ENCODE measurements at regions not wholly inside any gene's neighbourhood (a gene's known extent, or its start where the extent isn't known, plus 50 kb on each side); places are given as distances from the start of the nearest gene placed in this dataset.

GRCh38 chr1:37233606-37234005 is 199.3 kb upstream of the GRIK3 start:
- no peak for DNase-seq
- TF ChIP-seq POLR2A (IDR thresholded peaks at IDR 0.05) (no peak), CTCF (IDR thresholded peaks at IDR 0.05) (no peak), EP300 (IDR thresholded peaks at IDR 0.05) (no peak)
- intact Hi-C loops (cut with DNase I) = no loop called here
- WGBS, 3 donors = 70 to 82% (median 76%) methylated on average over 2 of the region's 2 CpGs
- Histone ChIP-seq H3K27me3 (no peaks in the 10 kb centered on the region), H3K4me3 (no peak overlapping the region), H3K4me1 (ENCODE audit: insufficient read depth) (no peaks in the 10 kb centered on the region), H3K36me3 (no peaks in the 10 kb centered on the region), H3K27ac (no peak overlapping the region), H3K9me3 (no peaks in the 10 kb centered on the region)

- H3K9me3 ChIP-seq = no peaks in the 10 kb centered on the region
These were observed 200.7 kb upstream of the GRIK3 start for GRCh38 chr1:37234941-37235418.

GRCh38 chr1:37237948-37238347 is 203.6 kb upstream of the GRIK3 start:
- intact Hi-C loops (cut with DNase I) = no loop called here

More at GRCh38 chr1:37234941-37235418, 200.7 kb upstream of the GRIK3 start:
- WGBS, 3 donors = 3 to 8% (median 3%) methylated on average over 12 of the region's 12 CpGs
- no peak for TF ChIP-seq CTCF (IDR thresholded peaks at IDR 0.05)
- TF ChIP-seq EP300 (IDR thresholded peaks at IDR 0.05) = no peak
- no peak for TF ChIP-seq POLR2A (IDR thresholded peaks at IDR 0.05)
- no peak overlapping the region for H3K4me3 ChIP-seq
- no peaks in the 10 kb centered on the region for H3K27me3 ChIP-seq
- intact Hi-C loops (cut with DNase I) = no loop called here
- H3K4me1 ChIP-seq (ENCODE audit: insufficient read depth) = no peaks in the 10 kb centered on the region
- no peak overlapping the region for H3K27ac ChIP-seq
- no peaks in the 10 kb centered on the region for H3K36me3 ChIP-seq
- no peak for DNase-seq

GRCh38 chr1:37238364-37239224 is 204.3 kb upstream of the GRIK3 start:
- Histone ChIP-seq H3K4me1 (ENCODE audit: insufficient read depth) (no peaks in the 10 kb centered on the region), H3K4me3 (no peak overlapping the region), H3K27me3 (no peaks in the 10 kb centered on the region), H3K36me3 (no peaks in the 10 kb centered on the region), H3K27ac (no peak overlapping the region), H3K9me3 (no peaks in the 10 kb centered on the region)
- intact Hi-C loops (cut with DNase I) = no loop called here
- TF ChIP-seq POLR2A (IDR thresholded peaks at IDR 0.05) (no peak), EP300 (IDR thresholded peaks at IDR 0.05) (no peak), CTCF (IDR thresholded peaks at IDR 0.05) (no peak)
- WGBS, 3 donors = 45 to 50% (median 46%) methylated on average over 11 of the region's 11 CpGs
- DNase-seq = no peak

More at GRCh38 chr1:37237948-37238347, 203.6 kb upstream of the GRIK3 start:
- Histone ChIP-seq H3K4me3 (no peak overlapping the region), H3K27me3 (no peaks in the 10 kb centered on the region), H3K27ac (no peak overlapping the region), H3K36me3 (no peaks in the 10 kb centered on the region), H3K4me1 (ENCODE audit: insufficient read depth) (no peaks in the 10 kb centered on the region), H3K9me3 (no peaks in the 10 kb centered on the region)
- WGBS, 3 donors = 49 to 60% (median 52%) methylated on average over 2 of the region's 2 CpGs
- DNase-seq = no peak
- TF ChIP-seq CTCF (IDR thresholded peaks at IDR 0.05) = no peak
- TF ChIP-seq POLR2A (IDR thresholded peaks at IDR 0.05) = no peak
- no peak for TF ChIP-seq EP300 (IDR thresholded peaks at IDR 0.05)
